ENCODE measurements at regions not wholly inside any gene's neighbourhood (a gene's known extent, or its start where the extent isn't known, plus 50 kb on each side); places are given as distances from the start of the nearest gene placed in this dataset.

DNA sequence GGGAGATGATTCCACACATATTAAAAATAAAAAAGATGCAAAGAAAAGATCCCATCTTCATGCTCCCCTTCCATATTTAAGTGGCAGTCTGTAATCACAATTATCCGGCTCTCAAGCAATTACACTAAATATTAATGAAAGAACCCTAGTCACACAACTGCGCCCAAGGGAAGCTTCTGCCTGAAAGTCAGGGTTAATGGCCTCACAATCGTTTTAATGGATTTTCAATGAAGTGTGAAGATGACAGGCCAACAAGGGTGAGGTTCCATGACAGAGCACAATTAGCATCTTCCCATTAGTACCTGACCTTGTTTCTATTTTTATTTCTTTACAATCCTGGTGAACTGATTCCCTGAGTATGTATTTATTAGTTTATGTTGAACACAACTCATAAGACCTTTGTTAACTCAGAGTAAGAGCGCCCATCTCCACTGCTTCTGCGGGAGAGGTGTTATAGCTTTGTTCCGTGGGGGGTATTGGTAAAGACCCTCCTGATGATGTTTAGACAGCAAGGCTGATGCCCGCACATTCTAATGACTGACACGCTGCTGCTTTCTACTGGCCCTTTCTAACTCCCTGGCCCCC, 80.9 kb downstream of the IER5 start:
- H3K4me1 ChIP-seq (ENCODE audit: low read length): peaks cover 5% of the 10 kb centered on the region; the same call in 1 of the 2 replicates
- H3K27ac ChIP-seq (ENCODE audit: low read length): no peak overlapping the region
- DNase-seq: no peak
- H3K4me2 ChIP-seq (ENCODE audit: low read depth, low read length): no peak overlapping the region
- no peaks in the 10 kb centered on the region for H3K36me3 ChIP-seq (replicated peaks; ENCODE audit: insufficient read depth, low read length)
- H3K9me2 ChIP-seq (replicated peaks; ENCODE audit: insufficient read depth, low read length): no peaks in the 10 kb centered on the region
- no peaks in the 10 kb centered on the region for H3K9me3 ChIP-seq (replicated peaks; ENCODE audit: insufficient read depth, low read length)
- H3K4me3 ChIP-seq (ENCODE audit: low read length): no peak overlapping the region
- TF ChIP-seq, protein P1, sequence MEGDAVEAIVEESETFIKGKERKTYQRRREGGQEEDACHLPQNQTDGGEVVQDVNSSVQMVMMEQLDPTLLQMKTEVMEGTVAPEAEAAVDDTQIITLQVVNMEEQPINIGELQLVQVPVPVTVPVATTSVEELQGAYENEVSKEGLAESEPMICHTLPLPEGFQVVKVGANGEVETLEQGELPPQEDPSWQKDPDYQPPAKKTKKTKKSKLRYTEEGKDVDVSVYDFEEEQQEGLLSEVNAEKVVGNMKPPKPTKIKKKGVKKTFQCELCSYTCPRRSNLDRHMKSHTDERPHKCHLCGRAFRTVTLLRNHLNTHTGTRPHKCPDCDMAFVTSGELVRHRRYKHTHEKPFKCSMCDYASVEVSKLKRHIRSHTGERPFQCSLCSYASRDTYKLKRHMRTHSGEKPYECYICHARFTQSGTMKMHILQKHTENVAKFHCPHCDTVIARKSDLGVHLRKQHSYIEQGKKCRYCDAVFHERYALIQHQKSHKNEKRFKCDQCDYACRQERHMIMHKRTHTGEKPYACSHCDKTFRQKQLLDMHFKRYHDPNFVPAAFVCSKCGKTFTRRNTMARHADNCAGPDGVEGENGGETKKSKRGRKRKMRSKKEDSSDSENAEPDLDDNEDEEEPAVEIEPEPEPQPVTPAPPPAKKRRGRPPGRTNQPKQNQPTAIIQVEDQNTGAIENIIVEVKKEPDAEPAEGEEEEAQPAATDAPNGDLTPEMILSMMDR (IDR thresholded peaks at IDR 0.05; ENCODE audit: low read length): no peak
- TF ChIP-seq EZH2phosphoT487 (IDR thresholded peaks at IDR 0.05; ENCODE audit: low read length): no peak
- no peak for TF ChIP-seq EZH2 (optimal IDR thresholded peaks at IDR 0.05; ENCODE audit: low read depth, low read length)
- no peaks in the 10 kb centered on the region for H4K20me1 ChIP-seq (ENCODE audit: insufficient read depth, low read length)
- H2AFZ ChIP-seq (ENCODE audit: low read length): no peak overlapping the region
- H3K9ac ChIP-seq (ENCODE audit: low read length): no peak overlapping the region
- no peaks in the 10 kb centered on the region for H3K79me2 ChIP-seq (ENCODE audit: low read length)
- H3K27me3 ChIP-seq (replicated peaks; ENCODE audit: insufficient read depth, low read length): no peaks in the 10 kb centered on the region
- no peaks in the 10 kb centered on the region for H3F3A ChIP-seq (ENCODE audit: insufficient read depth, low read length)

- Histone ChIP-seq H3K4me1 (ENCODE audit: low read length) (peaks cover 5% of the 10 kb centered on the region; the same call in 1 of the 2 replicates), H3K4me2 (ENCODE audit: low read depth, low read length) (no peak overlapping the region), H3K4me3 (ENCODE audit: low read length) (no peak overlapping the region), H3K79me2 (ENCODE audit: low read length) (no peaks in the 10 kb centered on the region), H3K27me3 (replicated peaks; ENCODE audit: insufficient read depth, low read length) (no peaks in the 10 kb centered on the region), H3K27ac (ENCODE audit: low read length) (no peak overlapping the region), H4K20me1 (ENCODE audit: insufficient read depth, low read length) (no peaks in the 10 kb centered on the region), H3F3A (ENCODE audit: insufficient read depth, low read length) (no peaks in the 10 kb centered on the region), H3K36me3 (replicated peaks; ENCODE audit: insufficient read depth, low read length) (no peaks in the 10 kb centered on the region), H2AFZ (ENCODE audit: low read length) (no peak overlapping the region), H3K9ac (ENCODE audit: low read length) (no peak overlapping the region), H3K9me3 (replicated peaks; ENCODE audit: insufficient read depth, low read length) (no peaks in the 10 kb centered on the region), H3K9me2 (replicated peaks; ENCODE audit: insufficient read depth, low read length) (no peaks in the 10 kb centered on the region)
- no peak for DNase-seq
- TF ChIP-seq, protein P1 (IDR thresholded peaks at IDR 0.05; ENCODE audit: low read length): no peak
- TF ChIP-seq EZH2phosphoT487 (IDR thresholded peaks at IDR 0.05; ENCODE audit: low read length): no peak
- no peak for TF ChIP-seq EZH2 (optimal IDR thresholded peaks at IDR 0.05; ENCODE audit: low read depth, low read length)
Measured at GRCh38 chr1:181170194-181170593, 81.7 kb downstream of the IER5 start.

DNA sequence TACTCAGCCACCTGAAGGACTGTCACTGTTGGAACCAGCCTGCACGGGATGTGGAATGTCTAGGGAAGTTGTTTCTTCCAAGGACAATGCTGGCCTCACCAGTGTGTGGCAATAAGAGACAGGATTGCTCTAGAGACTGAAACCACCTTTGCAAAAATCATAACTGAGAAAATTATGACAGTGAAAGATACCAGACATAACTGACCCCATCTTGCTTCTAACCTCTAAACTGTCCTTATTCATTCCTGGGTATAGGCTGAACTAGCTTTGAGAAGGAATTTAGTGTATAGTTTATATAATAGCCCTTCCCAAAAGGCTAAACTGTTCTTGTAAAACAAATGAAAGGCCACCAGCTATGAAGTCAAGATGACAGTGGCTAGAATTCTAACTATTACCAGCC, 83.6 kb downstream of the IER5 start:
- Histone ChIP-seq H3K9me3 (replicated peaks; ENCODE audit: insufficient read depth, low read length) (no peaks in the 10 kb centered on the region), H3K9ac (ENCODE audit: low read length) (no peak overlapping the region), H3K4me3 (ENCODE audit: low read length) (no peak overlapping the region), H3K79me2 (ENCODE audit: low read length) (no peaks in the 10 kb centered on the region), H3K27me3 (replicated peaks; ENCODE audit: insufficient read depth, low read length) (no peaks in the 10 kb centered on the region), H3K9me2 (replicated peaks; ENCODE audit: insufficient read depth, low read length) (no peaks in the 10 kb centered on the region), H3K4me2 (ENCODE audit: low read depth, low read length) (no peak overlapping the region), H2AFZ (ENCODE audit: low read length) (no peak overlapping the region), H3K27ac (ENCODE audit: low read length) (no peak overlapping the region), H3F3A (ENCODE audit: insufficient read depth, low read length) (no peaks in the 10 kb centered on the region), H4K20me1 (ENCODE audit: insufficient read depth, low read length) (no peaks in the 10 kb centered on the region), H3K4me1 (ENCODE audit: low read length) (no peaks in the 10 kb centered on the region), H3K36me3 (replicated peaks; ENCODE audit: insufficient read depth, low read length) (no peaks in the 10 kb centered on the region)
- TF ChIP-seq EZH2 (optimal IDR thresholded peaks at IDR 0.05; ENCODE audit: low read depth, low read length): no peak
- TF ChIP-seq, protein P1 (IDR thresholded peaks at IDR 0.05; ENCODE audit: low read length): no peak
- no peak for DNase-seq

All from MM.1S (cell line).